CD14-positive monocyte (primary cell): ENCODE measurements at regions not wholly inside any gene's neighbourhood (a gene's known extent, or its start where the extent isn't known, plus 50 kb on each side); places are given as distances from the start of the nearest gene placed in this dataset.

ENCODE experiments used
- DNase-seq, 3 donors: peaks; one replicate each; pipeline ENCODE4 v3.0.0-alpha.2; 2011 to 2022
- H2AFZ ChIP-seq: 2 replicates; pipeline ENCODE4 v1.6.0; 2012; ENCODE audit warnings: mild to moderate bottlenecking, low read depth, low read length, inconsistent platforms; ENCODE audit not compliant: insufficient read depth, poor library complexity, severe bottlenecking
- H3K27ac ChIP-seq, 2 donors: 1 replicate in 1 of 2; 2 replicates in 1 of 2; pipeline ENCODE4 v1.5.1; 2012 to 2013; ENCODE audit warnings: low read length in 2 of 2, control low read depth in 1 of 2, inconsistent platforms in 1 of 2, low read depth in 1 of 2, mild to moderate bottlenecking in 1 of 2
- H3K27me3 ChIP-seq, 2 donors: one replicate each; pipeline versions ENCODE4 v1.6.0 to v1.6.1; 2011 to 2013; ENCODE audit warnings: low read length in 2 of 2; ENCODE audit not compliant: control insufficient read depth in 2 of 2, insufficient read depth in 2 of 2
- H3K36me3 ChIP-seq, 2 donors: replicated peaks in 1 of 2; 1 replicate in 1 of 2; 2 replicates in 1 of 2; pipeline versions ENCODE4 v1.5.1 to v1.6.1; 2012 to 2013; ENCODE audit warnings: low read length in 2 of 2, control low read depth in 1 of 2, inconsistent platforms in 1 of 2, mild to moderate bottlenecking in 1 of 2; ENCODE audit not compliant: insufficient read depth in 2 of 2, control insufficient read depth in 1 of 2
- H3K4me1 ChIP-seq, 2 donors: 1 replicate in 1 of 2; 2 replicates in 1 of 2; pipeline versions ENCODE4 v1.5.1 to v1.6.1; 2012 to 2013; ENCODE audit warnings: low read length in 2 of 2, control low read depth in 1 of 2, inconsistent platforms in 1 of 2, mild to moderate bottlenecking in 1 of 2, moderate library complexity in 1 of 2; ENCODE audit not compliant: insufficient read depth in 2 of 2, control insufficient read depth in 1 of 2
- H3K4me2 ChIP-seq: replicated peaks from 2 replicates; pipeline ENCODE3; 2012; ENCODE audit warnings: low read length, moderate library complexity, mild to moderate bottlenecking; ENCODE audit not compliant: poor library complexity, severe bottlenecking; ENCODE audit errors: extremely low read depth
- H3K4me3 ChIP-seq, 3 experiments: fragments of 200-600 bp in 1 of 3; sonication (generic) in 1 of 3; replicated peaks in 1 of 3; 1 replicate in 2 of 3; 2 replicates in 1 of 3; pipeline ENCODE4 v1.5.1; 2011 to 2013; ENCODE audit warnings: low read length in 3 of 3, mild to moderate bottlenecking in 3 of 3, control low read depth in 2 of 3, low read depth in 2 of 3, inconsistent platforms in 1 of 3, moderate library complexity in 1 of 3
- H3K79me2 ChIP-seq: 2 replicates; pipeline ENCODE4 v1.6.0; 2012; ENCODE audit warnings: mild to moderate bottlenecking, control low read depth, inconsistent platforms, low read length, moderate library complexity; ENCODE audit not compliant: insufficient read depth
- H3K9ac ChIP-seq: 2 replicates; pipeline ENCODE4 v1.6.0; 2017; ENCODE audit warnings: low read length, mild to moderate bottlenecking; ENCODE audit not compliant: insufficient read depth, poor library complexity, severe bottlenecking
- H3K9me3 ChIP-seq, 2 donors: replicated peaks in 1 of 2; 1 replicate in 1 of 2; 2 replicates in 1 of 2; pipeline versions ENCODE4 v1.5.1 to v1.6.1; 2012 to 2013; ENCODE audit warnings: low read length in 2 of 2, control low read depth in 1 of 2; ENCODE audit not compliant: control insufficient read depth in 1 of 2, insufficient read depth in 1 of 2
- H4K20me1 ChIP-seq: 2 replicates; pipeline ENCODE4 v1.6.0; 2012; ENCODE audit warnings: mild to moderate bottlenecking, low read length, control low read depth, moderate library complexity; ENCODE audit not compliant: insufficient read depth
- H3K27ac Mint-ChIP-seq, 7 donors: one replicate each; pipeline ENCODE4 v1.8.0; 2020; ENCODE audit warnings: mild to moderate bottlenecking in 7 of 7, mixed read lengths in 7 of 7, moderate library complexity in 6 of 7, inconsistent platforms in 2 of 7
- H3K27me3 Mint-ChIP-seq, 3 donors: one replicate each; pipeline ENCODE4 v1.8.0; 2021 to 2022; ENCODE audit warnings: low read depth in 3 of 3, mild to moderate bottlenecking in 3 of 3, mixed read lengths in 3 of 3, moderate library complexity in 3 of 3, inconsistent platforms in 1 of 3
- H3K36me3 Mint-ChIP-seq, 2 donors: one replicate each; pipeline ENCODE4 v1.8.0; 2020; ENCODE audit warnings: mixed read lengths in 2 of 2, inconsistent platforms in 1 of 2, mild to moderate bottlenecking in 1 of 2
- H3K4me1 Mint-ChIP-seq: one replicate; pipeline ENCODE4 v1.8.0; 2020; ENCODE audit warnings: mild to moderate bottlenecking, mixed read lengths
- H3K4me3 Mint-ChIP-seq, 2 donors: one replicate each; pipeline ENCODE4 v1.8.0; 2020; ENCODE audit warnings: mild to moderate bottlenecking in 2 of 2, mixed read lengths in 2 of 2, moderate library complexity in 1 of 2
- H3K9me3 Mint-ChIP-seq, 7 donors: one replicate each; pipeline ENCODE4 v1.8.0; 2020 to 2022; ENCODE audit warnings: mixed read lengths in 7 of 7, mild to moderate bottlenecking in 6 of 7, moderate library complexity in 6 of 7, inconsistent platforms in 2 of 7
- WGBS: methylation state at CpG from one replicate; pipeline ENCODE4 v1.1.5; 2013; ENCODE audit warnings: missing lambda C conversion rate; ENCODE audit not compliant: insufficient coverage; 5-methylcytosine and 5-hydroxymethylcytosine counted together
- intact Hi-C, 2 donors: fragments of 100-400 bp; cut with micrococcal nuclease; formaldehyde crosslinking; loops; one replicate each; pipeline versions ENCODE4 v1.15.0 to v1.15.1; 2023
- TF ChIP-seq, protein P1 (sequence below): fragments of 200-600 bp; IDR thresholded peaks from one replicate; pipeline ENCODE4 v1.8.0; 2022; ENCODE audit warnings: antibody characterized with exemption, mild to moderate bottlenecking

DNA sequence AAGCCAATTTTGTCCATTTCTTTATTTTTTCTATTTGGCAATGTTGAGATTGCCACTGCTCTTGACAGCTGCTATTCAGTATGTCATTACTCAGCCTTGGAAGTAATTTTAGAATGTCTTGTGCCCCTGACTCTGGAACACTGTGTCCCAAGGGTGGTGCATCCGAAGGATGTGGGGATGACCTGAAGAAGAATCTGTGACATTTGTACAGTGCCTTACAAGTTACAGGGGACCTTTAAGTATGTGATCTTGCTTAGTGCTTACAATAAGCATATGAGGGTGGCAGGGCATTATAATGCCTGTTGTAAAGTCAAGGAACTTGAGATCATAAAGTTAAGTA is 239.5 kb downstream of the REEP3 start:
- WGBS = 100% methylated on average over 1 of the region's 1 CpG
- H3K9me3 ChIP-seq = no peaks in the 10 kb centered on the region
- H3K4me1 ChIP-seq = no peaks in the 10 kb centered on the region
- peaks cover 6 to 22% (median 20%) of the 10 kb centered on the region in 3 donors for H3K27me3 Mint-ChIP-seq
- no peaks in the 10 kb centered on the region for H3K9me3 Mint-ChIP-seq
- H3K27ac Mint-ChIP-seq = no peak overlapping the region
- no peaks in the 10 kb centered on the region for H3K79me2 ChIP-seq
- no peak for DNase-seq
- H3K4me1 Mint-ChIP-seq = no peaks in the 10 kb centered on the region
- no peak overlapping the region for H3K9ac ChIP-seq
- H3K36me3 Mint-ChIP-seq = no peaks in the 10 kb centered on the region
- no peak overlapping the region for H3K4me3 ChIP-seq
- no peak overlapping the region for H3K27ac ChIP-seq
- no peaks in the 10 kb centered on the region for H4K20me1 ChIP-seq
- peaks cover 0 to 4% of the 10 kb centered on the region in 2 donors for H3K27me3 ChIP-seq
- H3K4me3 Mint-ChIP-seq = no peak overlapping the region
- H3K36me3 ChIP-seq = no peaks in the 10 kb centered on the region
- TF ChIP-seq, protein P1, sequence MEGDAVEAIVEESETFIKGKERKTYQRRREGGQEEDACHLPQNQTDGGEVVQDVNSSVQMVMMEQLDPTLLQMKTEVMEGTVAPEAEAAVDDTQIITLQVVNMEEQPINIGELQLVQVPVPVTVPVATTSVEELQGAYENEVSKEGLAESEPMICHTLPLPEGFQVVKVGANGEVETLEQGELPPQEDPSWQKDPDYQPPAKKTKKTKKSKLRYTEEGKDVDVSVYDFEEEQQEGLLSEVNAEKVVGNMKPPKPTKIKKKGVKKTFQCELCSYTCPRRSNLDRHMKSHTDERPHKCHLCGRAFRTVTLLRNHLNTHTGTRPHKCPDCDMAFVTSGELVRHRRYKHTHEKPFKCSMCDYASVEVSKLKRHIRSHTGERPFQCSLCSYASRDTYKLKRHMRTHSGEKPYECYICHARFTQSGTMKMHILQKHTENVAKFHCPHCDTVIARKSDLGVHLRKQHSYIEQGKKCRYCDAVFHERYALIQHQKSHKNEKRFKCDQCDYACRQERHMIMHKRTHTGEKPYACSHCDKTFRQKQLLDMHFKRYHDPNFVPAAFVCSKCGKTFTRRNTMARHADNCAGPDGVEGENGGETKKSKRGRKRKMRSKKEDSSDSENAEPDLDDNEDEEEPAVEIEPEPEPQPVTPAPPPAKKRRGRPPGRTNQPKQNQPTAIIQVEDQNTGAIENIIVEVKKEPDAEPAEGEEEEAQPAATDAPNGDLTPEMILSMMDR = no peak
- H3K4me2 ChIP-seq = no peak overlapping the region
- intact Hi-C loops = no loop called here
- no peak overlapping the region for H2AFZ ChIP-seq

DNA sequence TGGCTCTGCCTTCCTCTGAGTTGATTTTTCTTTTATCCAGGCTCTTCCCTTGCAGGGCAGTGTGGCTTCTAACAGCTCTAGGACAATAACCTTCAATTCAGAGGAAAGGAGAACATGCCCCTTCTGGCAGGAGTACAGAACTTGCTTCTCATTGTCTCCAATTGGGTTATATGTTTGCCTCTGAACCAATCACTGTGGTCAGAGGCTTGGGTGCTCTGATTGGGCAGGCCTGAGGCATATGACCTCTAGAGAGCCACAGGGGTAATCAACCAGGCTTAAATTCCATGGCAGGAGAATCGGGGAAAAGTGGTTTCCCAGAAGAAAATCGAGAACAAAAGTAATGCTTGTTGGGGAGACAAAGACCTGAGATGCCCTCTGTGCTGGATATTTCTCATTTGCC is 240.0 kb downstream of the REEP3 start:
- Histone ChIP-seq H3K27ac (no peak overlapping the region), H3K79me2 (no peaks in the 10 kb centered on the region), H3K4me2 (no peak overlapping the region), H3K9me3 (no peaks in the 10 kb centered on the region), H2AFZ (no peak overlapping the region), H3K27me3 (peaks cover 0 to 4% of the 10 kb centered on the region in 2 donors), H4K20me1 (no peaks in the 10 kb centered on the region), H3K9ac (no peak overlapping the region), H3K4me3 (no peak overlapping the region), H3K36me3 (no peaks in the 10 kb centered on the region), H3K4me1 (no peaks in the 10 kb centered on the region)
- H3K27me3 Mint-ChIP-seq = peaks cover 5 to 22% (median 17%) of the 10 kb centered on the region in 3 donors
- H3K27ac Mint-ChIP-seq = peak overlapping the region in 1 of 7 donors; percentile 17
- TF ChIP-seq, protein P1 = no peak
- no peaks in the 10 kb centered on the region for H3K9me3 Mint-ChIP-seq
- whole genome bisulfite sequencing = 83% methylated on average over 2 of the region's 2 CpGs
- H3K4me1 Mint-ChIP-seq = no peaks in the 10 kb centered on the region
- intact Hi-C loops = no loop called here
- no peak overlapping the region for H3K4me3 Mint-ChIP-seq
- DNase-seq = no peak
- H3K36me3 Mint-ChIP-seq = no peaks in the 10 kb centered on the region
